AG09309 (cell line): ENCODE measurements at regions not wholly inside any gene's neighbourhood (a gene's known extent, or its start where the extent isn't known, plus 50 kb on each side); places are given as distances from the start of the nearest gene placed in this dataset.

Source experiments
- DNase-seq: peaks from one replicate; pipeline ENCODE4 v3.0.0-alpha.2; 2010; ENCODE audit warnings: low read depth
- H3K4me3 ChIP-seq: 2 replicates; pipeline ENCODE4 v1.5.1; 2011; ENCODE audit warnings: mild to moderate bottlenecking, low read depth, low read length, moderate library complexity; ENCODE audit not compliant: control insufficient read depth
- CTCF ChIP-seq: IDR thresholded peaks from 2 replicates; pipeline ENCODE4 v1.5.1; 2011; ENCODE audit warnings: mild to moderate bottlenecking, low read depth, low read length, inconsistent platforms; ENCODE audit not compliant: insufficient read depth, control insufficient read depth; ENCODE audit errors: missing control alignments

- no peak for DNase-seq
- no peak for TF ChIP-seq CTCF
- H3K4me3 ChIP-seq, result no peak overlapping the region
Observed at GRCh38 chr17:69972251-69972650, 102.8 kb upstream of the KCNJ16 start.

GRCh38 chr17:69975808-69976207 lies 99.2 kb upstream of the KCNJ16 start:
- no peak for TF ChIP-seq CTCF
- no peak for DNase-seq
- H3K4me3 ChIP-seq, result no peak overlapping the region

DNA sequence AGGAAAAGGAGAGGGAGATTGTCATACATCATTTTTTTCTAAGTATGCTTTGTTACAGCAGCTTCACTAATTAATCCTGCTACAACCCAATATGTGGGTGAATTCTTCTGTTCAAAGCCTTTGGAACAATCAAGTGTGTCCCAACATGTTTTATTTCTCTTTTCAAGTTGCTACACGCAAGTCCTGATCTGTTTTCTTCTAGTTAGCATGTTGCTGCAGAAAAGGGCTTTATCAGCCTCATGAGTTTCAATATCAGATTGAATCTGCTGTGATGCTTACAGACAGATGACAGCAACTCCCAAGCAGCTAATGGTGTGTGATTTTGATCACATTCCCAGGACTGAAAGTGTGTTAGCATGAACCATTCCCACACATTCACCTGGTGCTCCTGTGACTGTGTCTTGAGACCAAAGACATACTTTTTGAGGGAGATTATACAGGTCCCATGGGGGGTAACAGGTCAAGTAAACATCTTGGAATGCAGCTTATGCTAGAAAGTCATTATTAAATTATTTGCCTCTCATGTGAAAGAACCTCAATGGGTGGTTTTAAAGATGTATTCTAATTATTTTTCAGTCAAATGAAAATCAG lies 96.9 kb upstream of the KCNJ16 start:
- TF ChIP-seq CTCF, result no peak
- no peak for DNase-seq
- H3K4me3 ChIP-seq, result no peak overlapping the region

DNA sequence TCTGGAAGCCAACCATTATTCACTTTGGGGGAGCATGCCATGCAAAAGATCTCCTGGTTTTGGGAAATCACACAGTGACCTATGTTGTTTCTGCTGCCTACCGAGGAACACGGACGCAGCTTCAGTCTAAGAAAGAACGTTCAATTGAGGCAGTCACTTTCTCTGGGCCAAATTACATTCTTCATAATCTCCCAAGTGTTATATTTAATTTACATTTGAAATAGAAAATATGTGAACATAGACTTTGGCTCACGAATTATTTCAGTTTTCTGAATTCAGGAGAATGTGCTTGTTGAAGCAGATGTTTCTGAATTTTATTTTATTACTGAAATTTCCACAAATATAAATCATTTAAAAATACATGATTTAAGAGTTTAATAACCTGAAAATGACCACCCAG lies 93.6 kb upstream of the KCNJ16 start:
- no peak overlapping the region for H3K4me3 ChIP-seq
- DNase-seq, result no peak
- no peak for TF ChIP-seq CTCF

DNA sequence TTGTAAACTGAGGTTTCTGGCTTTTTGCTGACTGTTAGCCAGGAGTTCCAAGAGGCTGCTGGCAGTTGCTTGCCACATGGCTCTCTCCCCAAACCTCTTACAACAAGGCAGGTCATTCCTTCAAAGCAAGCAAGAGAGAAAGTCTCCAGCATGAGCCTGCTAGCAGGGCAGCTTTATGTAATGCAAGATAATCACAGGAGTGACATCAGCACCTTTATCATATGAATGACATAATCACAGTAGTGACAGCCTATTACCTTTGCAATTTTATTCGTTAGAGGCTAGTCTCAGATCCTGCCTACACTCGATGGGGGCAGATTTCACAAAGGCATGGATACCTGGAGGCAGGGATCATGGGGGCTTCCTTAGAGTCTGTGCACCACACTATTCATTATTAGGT lies 79.5 kb upstream of the KCNJ16 start:
- DNase-seq, result no peak
- no peak overlapping the region for H3K4me3 ChIP-seq
- TF ChIP-seq CTCF, result no peak

DNA sequence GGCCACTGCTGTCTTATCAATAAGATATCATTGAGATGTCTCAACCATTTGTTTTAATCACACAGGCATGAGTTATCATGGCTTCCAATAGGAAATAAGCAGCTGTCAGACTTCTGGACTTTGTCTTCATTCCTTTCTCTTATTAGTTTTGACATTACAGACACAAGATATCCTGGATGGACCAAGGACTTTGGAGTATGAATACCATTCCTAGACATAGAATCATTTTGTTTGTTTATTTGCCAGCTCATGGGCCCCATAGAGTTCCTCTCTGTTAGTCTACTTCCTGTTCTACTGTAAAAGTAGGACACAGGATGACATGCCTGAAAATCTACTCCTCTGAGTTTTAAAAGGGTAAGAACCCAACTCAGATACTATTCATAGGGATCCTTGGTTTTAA lies 77.7 kb upstream of the KCNJ16 start:
- no peak for DNase-seq
- H3K4me3 ChIP-seq, result no peak overlapping the region
- TF ChIP-seq CTCF, result no peak

GRCh38 chr17:69999253-69999652 lies 75.8 kb upstream of the KCNJ16 start:
- no peak for DNase-seq
- H3K4me3 ChIP-seq, result no peak overlapping the region
- no peak for TF ChIP-seq CTCF
